AG08396 (cell line): ENCODE measurements at regions not wholly inside any gene's neighbourhood (a gene's known extent, or its start where the extent isn't known, plus 50 kb on each side); places are given as distances from the start of the nearest gene placed in this dataset.
"Not testable (repeated sequence)": the region's sequence is repeated elsewhere in the genome, so short reads cannot be mapped to it uniquely, and the experiment has no call there.

Source experiments
- DNase-seq: peaks from one replicate; pipeline ENCODE4 v3.0.0; 2012; ENCODE audit warnings: low spot score, mixed read lengths

- no peak for DNase-seq
Measured at GRCh38 chrX:137646472-137646871, 80.5 kb downstream of the ZIC3 start.

GRCh38 chrX:137651647-137652046 lies 85.7 kb downstream of the ZIC3 start:
- no peak for DNase-seq

GRCh38 chrX:137652086-137652485 lies 86.2 kb downstream of the ZIC3 start:
- no peak for DNase-seq

GRCh38 chrX:137654481-137654880 lies 88.6 kb downstream of the ZIC3 start:
- DNase-seq, result no peak

- DNase-seq, result no peak
Measured at GRCh38 chrX:137667776-137668175, 101.8 kb downstream of the ZIC3 start.

- DNase-seq, result no peak
Measured at GRCh38 chrX:137684591-137684990, 118.7 kb downstream of the ZIC3 start.

- DNase-seq, result no peak
Measured at GRCh38 chrX:137695417-137695816, 129.5 kb downstream of the ZIC3 start.

GRCh38 chrX:137707348-137707747 lies 141.4 kb downstream of the ZIC3 start:
- no peak for DNase-seq

- DNase-seq, result no peak
Measured at GRCh38 chrX:137742846-137743245, 176.9 kb downstream of the ZIC3 start.

- DNase-seq, result no peak
Measured at GRCh38 chrX:137743414-137743813, 177.5 kb downstream of the ZIC3 start.

- DNase-seq, result no peak
Measured at GRCh38 chrX:137746289-137746688, 180.4 kb downstream of the ZIC3 start.

- DNase-seq, result no peak
Measured at GRCh38 chrX:137747244-137748043, 181.5 kb downstream of the ZIC3 start.

GRCh38 chrX:137748827-137749226 lies 182.9 kb downstream of the ZIC3 start:
- DNase-seq, result no peak

GRCh38 chrX:137749246-137749645 lies 183.3 kb downstream of the ZIC3 start:
- no peak for DNase-seq

- DNase-seq, result no peak
Measured at GRCh38 chrX:137771537-137771936, 205.6 kb downstream of the ZIC3 start.

- DNase-seq, result no peak
Measured at GRCh38 chrX:137792214-137792613, 226.3 kb downstream of the ZIC3 start.

- DNase-seq, result not testable (repeated sequence)
Measured at GRCh38 chrX:137797926-137798325, 232.0 kb downstream of the ZIC3 start.

GRCh38 chrX:137823257-137823656 lies 257.3 kb downstream of the ZIC3 start:
- DNase-seq, result no peak

- DNase-seq, result no peak
Measured at GRCh38 chrX:137847376-137847775, 281.4 kb downstream of the ZIC3 start.

GRCh38 chrX:137848266-137848905 lies 282.5 kb downstream of the ZIC3 start:
- no peak for DNase-seq

- no peak for DNase-seq
Measured at GRCh38 chrX:137852502-137852901, 286.6 kb downstream of the ZIC3 start.

GRCh38 chrX:137855490-137855889 lies 289.6 kb downstream of the ZIC3 start:
- DNase-seq, result no peak

GRCh38 chrX:137858106-137858505 lies 292.2 kb downstream of the ZIC3 start:
- DNase-seq, result no peak

GRCh38 chrX:137878401-137878800 lies 312.5 kb downstream of the ZIC3 start:
- no peak for DNase-seq
